ENCODE measurements at regions not wholly inside any gene's neighbourhood (a gene's known extent, or its start where the extent isn't known, plus 50 kb on each side); places are given as distances from the start of the nearest gene placed in this dataset.

- no peak for DNase-seq (ENCODE audit: low spot score)
These were observed 178.8 kb upstream of the NTM start for GRCh38 chr11:131191606-131192005.

DNA sequence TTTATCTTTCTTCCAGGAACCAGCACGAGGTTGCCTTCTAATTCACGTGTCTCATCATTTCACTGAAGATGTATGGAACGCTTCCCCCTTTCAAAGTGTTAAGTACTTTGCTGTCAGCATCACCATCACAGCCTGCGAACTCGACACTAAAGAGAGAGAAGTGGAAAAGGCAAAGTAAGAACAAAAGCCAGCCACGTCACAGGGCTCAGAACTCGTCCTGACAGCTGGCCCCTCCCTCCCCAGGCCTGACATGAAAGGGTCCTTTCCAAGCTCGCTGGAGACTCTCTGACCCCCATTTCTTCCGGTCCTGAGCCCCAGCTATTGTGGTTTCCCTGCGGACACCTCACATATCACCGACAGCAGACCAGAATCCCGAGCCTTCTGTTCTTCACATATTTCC is 177.8 kb upstream of the NTM start:
- no peak for DNase-seq (ENCODE audit: low spot score)

GRCh38 chr11:131193031-131193501 is 177.3 kb upstream of the NTM start:
- DNase-seq (ENCODE audit: low spot score) = no peak

DNA sequence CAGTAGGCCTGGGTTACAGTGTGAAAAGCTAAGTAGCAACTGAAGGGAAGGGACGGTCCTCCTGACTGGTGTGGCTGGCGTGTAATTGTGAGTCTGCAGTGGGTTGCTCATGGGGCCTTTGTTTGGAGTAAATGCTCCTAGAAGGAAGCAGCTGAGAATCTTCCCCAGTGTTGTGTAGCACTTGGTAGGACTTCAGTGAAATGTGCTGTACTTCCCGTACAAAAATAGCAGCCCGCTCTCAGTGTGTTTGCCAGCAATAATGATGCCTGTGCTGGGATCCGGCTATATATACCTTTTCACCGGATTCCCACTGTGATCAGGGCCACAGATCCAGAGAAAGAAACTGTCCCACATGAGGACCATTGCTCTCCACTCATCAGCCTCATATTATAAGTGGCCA is 175.7 kb upstream of the NTM start:
- no peak for DNase-seq (ENCODE audit: low spot score)

- no peak for DNase-seq (ENCODE audit: low spot score)
These were observed 174.5 kb upstream of the NTM start for GRCh38 chr11:131195661-131196517.

DNA sequence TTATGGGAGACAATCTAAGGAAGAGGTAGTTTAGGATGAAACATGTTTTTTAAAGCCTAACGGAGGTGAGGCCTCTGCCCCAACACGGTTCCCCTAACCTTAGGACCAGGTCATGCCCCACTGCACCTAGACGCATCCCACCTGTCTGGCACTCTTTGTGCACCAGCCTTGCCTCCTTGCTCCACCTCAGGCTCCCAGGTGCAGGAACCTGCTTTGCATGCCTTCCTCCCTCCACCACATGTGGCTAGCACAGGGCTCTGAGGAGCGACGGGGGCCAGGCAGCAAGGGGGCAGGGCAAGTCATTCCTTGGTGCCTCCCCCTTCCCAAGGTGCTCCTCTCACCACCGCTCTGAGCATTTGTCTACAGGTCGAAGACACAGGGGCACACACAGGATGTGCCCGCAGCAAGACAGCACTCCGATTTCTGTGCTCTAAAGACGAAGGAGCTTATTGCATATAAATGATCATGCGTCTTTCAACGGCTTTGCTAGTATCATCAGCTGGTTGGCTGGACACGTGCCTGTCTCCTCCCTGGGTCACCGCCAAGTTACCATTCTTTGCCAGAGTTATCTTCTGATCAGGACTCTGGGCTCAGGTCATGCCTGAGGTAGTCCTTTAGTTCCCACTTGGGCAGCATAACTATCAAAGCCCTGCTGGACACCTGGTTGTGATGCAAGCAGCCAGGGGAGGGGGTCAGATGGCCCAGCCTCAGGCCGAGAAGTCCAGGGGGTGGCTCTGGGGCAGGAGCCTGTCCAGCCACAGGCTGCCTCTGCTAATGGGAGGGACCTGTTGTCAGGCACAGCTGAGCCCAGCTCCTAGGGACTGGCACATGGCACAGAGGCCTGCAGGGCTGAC is 172.0 kb upstream of the NTM start:
- no peak for DNase-seq (ENCODE audit: low spot score)

DNA sequence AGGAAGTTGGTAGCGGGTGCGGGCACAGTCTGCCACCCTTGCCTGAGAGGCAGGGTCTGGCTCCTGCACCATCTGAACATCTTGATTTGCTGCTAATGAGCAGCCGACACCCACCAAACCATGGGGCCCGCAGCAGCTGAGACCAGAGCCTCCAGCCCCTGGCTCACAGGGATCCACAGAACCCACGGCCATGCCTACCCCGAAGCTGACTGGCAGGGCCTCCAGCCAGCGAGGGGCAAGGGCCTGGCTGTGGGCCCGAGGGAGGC is 171.5 kb upstream of the NTM start:
- DNase-seq (ENCODE audit: low spot score) = no peak

GRCh38 chr11:131201674-131202073 is 168.7 kb upstream of the NTM start:
- DNase-seq (ENCODE audit: low spot score) = no peak

DNA sequence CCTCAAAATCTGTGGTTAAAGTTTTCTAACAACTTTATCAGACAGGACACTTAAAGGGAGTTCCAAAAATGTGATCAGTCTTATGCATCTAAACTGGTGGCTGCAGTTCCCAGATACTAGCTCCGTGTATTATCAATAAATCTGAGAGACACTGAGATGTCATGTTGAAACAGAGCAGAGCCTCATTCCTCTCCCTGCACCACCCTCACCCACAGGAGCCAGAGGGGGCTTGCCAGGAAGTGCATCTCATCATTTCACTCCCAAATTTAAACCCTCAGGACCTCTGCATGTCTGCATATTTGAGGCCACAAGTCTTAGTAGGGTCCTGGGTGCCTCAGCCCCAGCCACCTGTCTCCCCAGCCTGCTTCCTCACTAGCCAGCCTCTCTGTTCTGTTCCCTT is 167.4 kb upstream of the NTM start:
- DNase-seq (ENCODE audit: low spot score) = no peak

DNA sequence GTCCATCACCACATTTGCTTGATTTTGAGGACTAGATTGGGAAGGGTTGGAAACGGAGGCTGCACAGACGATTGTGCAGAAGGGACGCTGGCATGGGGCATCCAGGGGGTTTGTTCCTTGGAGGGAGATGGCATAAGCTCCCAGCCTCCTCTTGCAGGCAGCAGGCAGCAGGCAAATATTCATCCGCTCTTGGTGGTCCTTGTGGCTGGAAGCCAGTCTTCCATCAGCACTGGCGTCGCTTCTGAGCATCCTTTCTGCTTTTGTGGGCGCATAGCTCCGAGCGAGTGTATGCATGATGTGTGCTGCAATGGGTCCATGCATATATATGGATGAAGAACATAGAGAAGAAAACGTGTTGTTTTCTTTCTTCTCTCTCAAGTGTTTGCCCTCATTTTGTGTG is 166.1 kb upstream of the NTM start:
- DNase-seq (ENCODE audit: low spot score) = no peak

DNA sequence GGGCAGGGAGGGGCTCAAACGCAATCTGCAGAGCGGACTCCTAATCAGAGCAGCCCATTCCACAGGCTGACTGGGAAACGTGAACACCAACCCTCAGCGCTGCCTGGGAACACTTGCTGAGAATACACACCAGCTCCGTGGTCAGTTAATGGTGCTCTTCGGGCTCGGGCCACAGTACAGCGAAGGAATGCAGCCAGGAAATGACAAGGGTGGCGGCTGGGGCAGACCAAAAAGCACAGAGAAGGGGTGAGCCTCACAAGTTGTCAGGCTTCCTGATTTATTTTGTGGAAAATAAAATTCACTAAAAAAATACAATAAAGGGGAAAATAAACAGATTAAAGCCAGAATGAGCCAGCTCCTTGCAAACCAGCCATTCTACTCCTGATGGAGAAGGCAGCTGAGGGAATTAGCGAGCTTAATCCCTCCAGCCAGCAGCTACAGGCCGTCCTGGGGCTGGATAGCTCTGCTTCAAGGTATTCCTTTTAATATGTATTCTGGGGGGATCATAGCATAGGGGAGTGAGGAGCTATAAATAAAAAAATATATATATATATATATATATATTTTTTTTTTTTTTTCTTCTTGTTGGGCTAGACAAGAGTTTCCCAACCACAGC is 165.5 kb upstream of the NTM start:
- DNase-seq (ENCODE audit: low spot score) = no peak

DNA sequence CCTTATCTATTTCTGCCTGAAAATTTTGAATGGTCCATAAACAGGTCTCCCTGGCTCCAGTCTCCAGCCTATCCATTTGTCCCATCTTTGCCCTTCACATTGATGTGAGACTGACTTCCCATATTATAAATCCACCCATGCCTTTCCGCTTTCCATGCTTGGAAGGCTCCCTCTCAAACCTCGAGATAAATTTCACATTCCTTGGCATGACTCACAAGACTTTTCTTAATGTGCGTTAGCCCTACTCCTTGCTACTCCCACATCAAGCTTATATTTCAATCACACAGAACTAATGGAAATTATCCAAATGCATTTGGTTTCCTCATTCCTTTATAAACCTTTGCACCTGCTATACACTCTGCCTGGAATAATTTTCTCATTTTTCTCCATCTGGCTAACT is 163.7 kb upstream of the NTM start:
- no peak for DNase-seq (ENCODE audit: low spot score)

GRCh38 chr11:131207901-131208300 is 162.5 kb upstream of the NTM start:
- no peak for DNase-seq (ENCODE audit: low spot score)

- peak; percentile 37 for DNase-seq (ENCODE audit: low spot score)
These were observed 152.8 kb upstream of the NTM start for GRCh38 chr11:131217313-131218310.

DNA sequence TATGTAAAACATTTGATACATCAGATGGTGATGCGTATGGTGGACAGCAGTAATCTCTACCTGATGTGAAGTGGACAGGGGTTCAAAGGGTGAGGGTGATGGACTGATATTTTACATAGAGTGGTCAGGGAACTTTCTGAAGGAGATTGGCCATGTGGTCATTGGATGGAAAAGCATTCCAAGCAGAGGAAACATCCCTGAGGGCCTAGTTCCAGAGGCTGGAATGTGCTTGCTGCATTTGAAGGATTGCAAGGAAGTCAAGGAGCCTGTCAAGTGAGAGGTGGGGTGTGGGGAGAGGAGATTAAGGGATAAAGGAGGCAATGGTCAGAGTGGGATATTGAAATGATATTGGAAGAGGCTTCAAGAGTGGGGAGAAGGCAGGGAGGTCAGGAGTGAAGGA is 151.9 kb upstream of the NTM start:
- no peak for DNase-seq (ENCODE audit: low spot score)

- no peak for DNase-seq (ENCODE audit: low spot score)
These were observed 150.8 kb upstream of the NTM start for GRCh38 chr11:131219646-131220045.

GRCh38 chr11:131223198-131223991 is 147.0 kb upstream of the NTM start:
- DNase-seq (ENCODE audit: low spot score) = no peak

DNA sequence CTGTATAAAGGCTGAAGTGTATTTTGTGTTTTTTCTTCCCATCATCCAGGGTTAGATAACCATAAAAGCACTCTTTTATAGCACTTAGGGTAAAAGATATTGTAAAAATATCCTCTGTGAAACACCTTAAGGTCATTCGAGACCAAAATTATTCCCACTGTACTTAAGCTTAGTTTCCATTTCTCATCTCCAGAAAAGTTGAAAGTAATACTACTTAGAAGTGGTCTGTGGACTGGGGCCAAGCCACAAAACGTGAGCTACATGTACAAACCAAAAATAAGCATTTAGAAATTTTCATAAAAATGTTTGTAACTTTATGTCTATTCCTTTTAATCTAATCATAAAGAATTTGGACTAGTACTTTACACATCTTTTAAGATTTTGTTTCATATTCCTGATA is 142.0 kb upstream of the NTM start:
- DNase-seq (ENCODE audit: low spot score) = no peak

- no peak for DNase-seq (ENCODE audit: low spot score)
These were observed 141.2 kb upstream of the NTM start for GRCh38 chr11:131229221-131229620.

DNA sequence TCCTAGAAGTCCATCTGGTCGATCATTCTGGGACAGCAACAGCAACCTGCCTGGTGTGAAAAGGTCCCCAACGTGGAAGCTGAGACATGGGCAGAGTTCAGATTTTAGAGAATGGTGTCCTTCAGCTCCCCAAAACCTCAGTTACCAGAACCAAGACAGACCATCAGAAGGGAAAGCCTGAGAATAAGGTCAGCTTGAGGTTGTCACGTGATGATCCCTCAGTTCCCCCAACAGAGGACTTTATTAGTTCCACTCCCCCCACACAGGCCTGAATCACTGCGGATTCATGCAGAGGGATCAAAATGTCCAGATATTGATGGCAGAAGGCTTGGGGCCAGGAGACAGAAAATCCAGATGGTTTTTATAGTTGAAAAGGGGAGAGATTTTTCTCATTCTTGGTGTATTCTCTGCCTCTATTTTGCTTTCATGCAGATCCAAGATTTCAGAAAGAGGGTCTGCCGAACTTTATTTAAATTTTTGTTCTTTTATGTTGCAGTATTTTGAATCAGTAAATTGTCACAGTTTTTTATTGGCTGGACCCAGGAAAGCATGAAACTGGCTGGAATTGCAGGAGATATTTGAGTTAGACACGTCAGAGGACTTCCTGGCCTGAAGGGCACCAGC is 139.0 kb upstream of the NTM start:
- no peak for DNase-seq (ENCODE audit: low spot score)

All from GM03348 (cell line).